ENCODE measurements at regions not wholly inside any gene's neighbourhood (a gene's known extent, or its start where the extent isn't known, plus 50 kb on each side); places are given as distances from the start of the nearest gene placed in this dataset.

DNA sequence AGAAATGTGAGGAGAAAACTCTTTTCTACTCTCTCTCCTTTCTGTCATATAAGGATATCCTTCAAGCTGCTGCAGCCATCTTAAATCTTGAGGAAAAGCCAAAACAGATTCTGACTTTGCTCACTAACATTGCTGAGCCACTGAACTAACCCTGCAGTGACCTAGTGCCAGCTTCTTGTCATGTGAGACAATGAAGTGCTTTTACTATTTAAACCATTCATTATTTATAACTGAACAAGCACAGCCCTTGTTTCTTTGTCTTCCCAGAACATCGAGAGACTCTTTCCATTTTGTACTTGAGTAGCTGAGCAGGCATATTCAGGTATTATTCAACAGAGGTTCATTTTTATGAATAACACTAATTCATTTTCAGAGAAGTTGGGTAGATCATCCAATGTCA is 455.0 kb upstream of the TMPO start:
- DNase-seq (ENCODE audit: low read depth in 2 of 2) = no peak

DNA sequence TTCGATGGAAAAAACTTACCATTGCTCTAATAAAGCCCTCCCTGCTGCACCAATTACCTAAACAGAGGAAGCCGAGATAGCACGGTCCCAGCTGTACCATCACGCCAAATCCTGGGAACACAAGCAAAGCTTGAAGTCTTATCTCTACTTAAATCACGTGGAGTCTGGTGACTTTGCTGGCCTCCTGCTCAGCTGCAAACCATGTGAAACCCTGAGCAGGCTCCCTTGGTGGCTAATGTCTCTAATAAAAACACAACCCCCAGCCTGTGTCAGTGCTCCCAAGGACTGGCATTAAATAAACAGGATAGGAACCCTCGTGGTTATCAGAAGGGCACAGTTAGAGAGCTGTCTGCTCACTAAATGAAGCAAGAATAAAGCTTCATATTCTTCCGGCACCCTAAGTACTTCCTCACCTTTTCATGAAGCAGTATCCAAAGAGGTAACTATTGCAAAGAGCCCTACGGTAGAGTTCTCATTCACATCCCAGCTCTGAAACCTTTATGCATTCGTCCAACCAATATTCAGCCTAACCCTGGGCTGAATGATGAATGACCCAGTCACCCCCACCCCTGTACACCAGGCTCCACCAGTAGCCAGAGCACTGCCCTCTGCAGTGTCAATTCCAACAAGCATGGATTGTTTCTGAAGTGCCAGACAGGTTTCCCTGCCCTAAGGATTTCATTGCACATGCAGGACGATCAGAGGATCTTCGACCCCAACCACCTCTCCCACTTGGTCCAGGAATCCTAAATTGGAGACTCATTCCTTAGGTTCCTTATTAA is 452.7 kb upstream of the TMPO start:
- DNase-seq (ENCODE audit: low read depth in 2 of 2) = no peak

DNA sequence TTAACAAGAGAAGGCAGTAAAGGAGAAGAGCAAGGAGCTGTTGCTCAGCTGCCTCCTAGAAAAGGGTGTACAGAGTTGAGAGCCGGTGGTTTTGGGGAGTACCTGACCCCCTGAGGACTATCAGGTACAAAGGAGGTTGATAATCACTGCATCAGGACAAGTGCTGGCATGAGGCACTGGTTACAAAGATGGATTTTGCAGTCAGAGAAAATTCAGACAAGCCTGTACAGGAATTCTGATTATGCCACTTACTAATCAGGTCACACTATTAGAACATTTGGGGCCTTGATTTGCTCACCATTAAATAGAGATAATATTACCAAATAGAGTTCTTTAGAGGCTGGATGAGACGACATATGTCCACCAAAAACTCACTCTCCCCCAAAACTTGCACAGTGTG is 450.9 kb upstream of the TMPO start:
- DNase-seq (ENCODE audit: low read depth in 2 of 2) = no peak

DNA sequence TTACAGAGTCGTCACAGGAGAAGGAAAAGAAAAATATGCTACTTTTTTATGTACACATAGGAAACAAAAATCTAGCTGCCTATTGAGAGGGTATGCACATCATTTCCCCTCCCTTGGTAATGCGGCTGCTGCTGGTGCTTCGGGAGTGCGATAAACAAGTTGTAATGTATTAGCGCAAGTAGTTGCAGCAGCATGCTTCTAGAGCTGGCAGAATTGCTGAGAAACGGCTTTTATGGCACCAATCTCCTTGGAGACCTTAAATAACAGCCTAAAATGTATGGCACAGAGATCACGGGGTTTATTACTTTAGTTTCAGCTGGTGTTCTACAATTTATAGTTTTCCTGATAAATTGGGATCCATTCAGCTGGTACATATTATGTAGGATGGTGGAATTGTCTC is 447.6 kb upstream of the TMPO start:
- no peak for DNase-seq (ENCODE audit: low read depth in 2 of 2)

DNA sequence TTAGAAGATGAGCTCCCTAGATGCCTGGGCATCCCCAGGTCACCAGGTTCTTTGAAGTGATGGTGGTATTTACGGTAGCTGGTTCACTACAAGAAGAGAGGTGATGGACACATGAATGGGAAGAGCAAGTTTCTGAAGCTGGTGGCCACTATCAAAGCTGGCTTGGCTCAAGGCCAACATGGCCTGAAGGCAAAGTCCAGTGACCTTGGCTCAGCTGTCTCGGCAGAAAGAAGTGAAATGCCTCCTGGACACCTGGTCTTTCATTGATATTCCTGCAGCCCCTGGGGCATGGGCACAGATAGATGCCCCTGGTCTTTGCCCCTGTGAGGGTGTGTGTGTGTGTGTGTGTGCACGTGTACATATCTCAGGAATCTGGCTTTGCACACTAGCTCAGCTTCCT is 441.8 kb upstream of the TMPO start:
- no peak for DNase-seq (ENCODE audit: low read depth in 2 of 2)

DNA sequence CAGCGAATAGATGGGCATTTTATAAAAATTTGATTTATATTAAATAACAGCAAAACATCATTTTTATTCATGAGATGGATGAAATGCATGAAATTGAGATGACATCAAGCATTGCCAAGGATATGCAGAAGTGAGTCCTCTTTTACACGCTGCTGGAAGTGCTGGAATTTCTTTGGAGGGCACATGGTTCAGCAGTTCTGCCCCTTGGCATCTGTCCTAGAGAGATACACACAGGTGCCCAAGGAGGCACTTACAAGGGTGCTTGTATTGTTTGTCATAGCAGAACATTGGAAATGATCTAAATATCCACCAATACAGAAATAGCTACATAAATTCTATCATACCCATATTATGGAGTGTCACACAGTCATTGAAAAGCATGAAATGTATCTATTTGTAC is 441.1 kb upstream of the TMPO start:
- no peak for DNase-seq (ENCODE audit: low read depth in 2 of 2)

DNA sequence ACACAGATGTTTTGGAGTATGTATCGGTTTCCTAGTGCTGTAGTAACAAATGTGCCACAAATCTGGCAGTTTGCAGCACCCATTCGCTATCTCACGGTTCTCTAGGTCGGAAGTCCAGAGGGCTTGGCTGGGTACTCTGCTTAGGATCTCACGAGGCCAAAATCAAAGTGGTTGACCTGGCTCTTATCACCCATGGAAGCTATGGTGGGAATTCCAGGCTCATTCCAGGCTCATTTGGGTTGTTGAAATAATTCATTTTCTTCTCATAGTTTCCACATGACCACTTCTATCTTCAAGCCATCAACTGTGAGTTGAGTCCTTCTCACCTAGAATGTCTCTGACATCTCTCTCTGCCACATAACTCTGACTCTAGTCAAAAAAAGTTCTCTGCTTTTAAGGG is 431.0 kb upstream of the TMPO start:
- DNase-seq (ENCODE audit: low read depth in 2 of 2) = no peak

DNA sequence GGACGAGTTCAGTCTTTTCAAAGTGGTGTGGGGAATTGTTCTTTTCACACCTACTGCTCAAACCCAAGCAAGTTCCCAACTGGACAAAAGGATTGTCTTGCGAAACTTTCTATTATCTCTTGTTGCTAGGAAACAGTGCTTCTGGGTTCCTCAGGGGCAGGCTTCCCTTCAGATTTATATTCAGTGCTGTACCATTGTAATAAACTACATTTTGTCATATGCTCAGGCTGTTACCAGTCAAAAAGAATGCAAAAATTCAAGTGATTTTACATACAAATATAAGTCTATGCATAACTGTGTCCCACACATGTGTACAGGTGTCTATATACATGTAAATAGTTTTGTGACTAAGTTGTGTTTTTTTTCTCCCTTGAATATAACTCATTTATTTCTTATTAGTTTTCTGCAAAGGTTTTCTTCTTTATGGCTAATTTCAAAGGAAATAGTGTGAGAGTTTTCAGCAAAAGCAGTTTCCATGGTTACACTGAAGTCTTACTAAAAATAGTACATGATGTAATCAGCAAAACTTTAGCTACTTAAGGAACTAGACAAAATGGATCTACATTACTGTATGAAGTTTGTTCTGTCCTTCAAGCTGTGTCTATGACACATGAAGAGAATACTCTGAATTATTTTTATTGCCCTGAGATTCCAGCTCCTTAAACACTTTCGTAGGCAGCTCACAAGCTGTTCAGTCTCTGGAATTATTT is 430.2 kb upstream of the TMPO start:
- no peak for DNase-seq (ENCODE audit: low read depth in 2 of 2)

DNA sequence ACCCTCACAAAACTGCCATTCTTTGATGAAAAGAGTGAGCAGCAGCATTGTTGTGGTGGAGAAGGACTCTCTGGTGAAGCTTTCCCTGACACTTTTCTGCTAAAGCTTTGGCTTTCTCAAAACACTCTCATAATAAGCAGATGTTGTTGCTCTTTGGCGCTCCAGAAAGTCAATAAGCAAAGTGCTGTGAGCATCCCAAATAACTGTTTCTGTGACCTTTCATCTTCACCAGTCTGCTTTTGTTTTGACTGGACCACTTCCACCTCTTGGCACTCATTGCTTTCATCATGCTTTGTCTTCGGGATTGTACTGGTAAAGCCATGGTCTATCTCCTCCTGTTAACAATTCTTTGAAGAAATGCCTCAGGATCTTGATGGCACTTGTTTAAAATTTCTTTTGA is 424.7 kb upstream of the TMPO start:
- no peak for DNase-seq (ENCODE audit: low read depth in 2 of 2)

DNA sequence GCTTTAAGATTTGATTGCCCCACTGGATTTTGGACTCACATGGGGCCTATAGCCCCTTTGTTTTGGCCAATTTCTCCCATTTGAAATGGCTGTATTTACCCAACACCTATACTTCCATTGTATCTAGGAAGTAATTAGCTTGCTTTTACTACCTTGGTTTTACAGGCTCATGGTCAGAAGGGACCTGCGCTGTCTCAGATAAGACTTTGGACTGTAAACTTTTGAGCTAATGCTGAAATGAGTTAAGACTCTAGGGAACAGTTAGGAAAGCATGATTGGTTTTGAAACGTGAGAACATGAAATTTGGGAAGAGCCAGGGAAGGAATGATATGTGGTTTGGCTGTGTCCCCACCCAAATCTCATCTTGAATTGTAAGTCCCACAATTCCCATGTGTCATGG is 419.0 kb upstream of the TMPO start:
- no peak for DNase-seq (ENCODE audit: low read depth in 2 of 2)

DNA sequence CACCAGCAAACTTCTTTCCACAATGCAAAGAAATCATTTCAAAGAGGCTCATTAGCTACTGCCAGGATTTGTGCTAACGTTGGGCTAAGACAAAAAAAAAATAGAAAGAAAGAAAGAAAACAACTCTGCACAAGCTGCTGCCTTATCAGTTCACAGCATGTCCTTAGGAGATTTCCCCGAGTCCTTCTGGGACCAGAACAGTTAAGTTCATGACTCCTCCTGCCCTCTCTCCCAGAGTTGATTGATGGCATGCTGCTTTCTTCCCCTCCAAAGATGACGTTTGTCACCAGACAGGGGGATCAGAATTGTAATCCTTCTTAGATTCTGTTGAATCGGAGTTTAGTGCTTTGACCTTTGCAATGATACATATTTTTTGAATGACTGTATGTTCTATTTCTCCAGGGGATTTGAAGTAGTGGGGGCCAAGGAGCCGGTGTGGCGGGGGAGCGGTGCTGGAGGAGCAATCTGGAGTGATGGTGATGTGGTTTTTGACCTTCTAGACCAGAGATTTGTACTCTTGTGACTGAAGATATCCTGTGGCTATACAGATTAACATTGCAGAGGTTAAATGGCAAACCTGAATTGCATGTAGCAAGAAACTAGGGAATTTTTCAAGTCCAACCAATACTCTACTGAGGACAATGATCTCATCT is 409.2 kb upstream of the TMPO start:
- no peak for DNase-seq (ENCODE audit: low read depth in 2 of 2)

DNA sequence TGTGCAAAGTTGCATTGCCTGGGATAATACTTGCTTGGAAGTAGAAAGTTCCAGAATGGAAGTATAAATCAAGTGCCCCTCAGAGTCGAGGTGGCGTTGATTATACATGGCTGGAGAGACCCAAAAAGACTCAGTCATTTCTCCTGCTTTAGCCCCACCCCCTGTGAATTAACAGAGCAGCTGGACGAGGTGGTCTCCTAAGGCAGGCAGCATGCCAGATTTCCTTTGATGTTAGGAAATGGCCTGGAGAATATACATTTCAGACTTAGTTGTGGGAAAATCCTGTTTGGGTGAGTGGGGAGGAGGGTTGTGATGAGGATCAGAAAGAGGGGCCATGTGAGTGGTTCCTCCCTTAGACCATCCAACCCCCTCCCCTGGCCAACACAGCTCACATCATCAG is 406.1 kb upstream of the TMPO start:
- no peak for DNase-seq (ENCODE audit: low read depth in 2 of 2)

DNA sequence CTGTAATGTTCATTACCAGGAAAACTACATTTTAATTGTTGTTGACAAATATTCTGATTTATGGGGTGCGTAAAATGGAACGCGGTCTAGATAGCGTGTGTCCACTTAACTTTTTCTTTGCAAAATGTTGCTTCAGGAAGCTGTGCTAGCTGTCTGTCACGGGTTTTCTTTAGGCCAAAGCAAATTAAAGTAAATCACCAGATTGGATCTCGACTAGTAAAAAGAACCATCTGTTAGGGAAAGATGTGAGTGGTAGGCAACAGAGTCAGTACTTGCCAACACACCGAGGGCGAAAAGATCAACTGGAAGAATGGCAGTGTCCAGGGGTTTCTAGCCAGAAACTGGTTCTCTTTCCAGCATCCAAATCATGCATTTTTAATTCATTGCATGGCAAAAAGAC is 404.9 kb upstream of the TMPO start:
- no peak for DNase-seq (ENCODE audit: low read depth in 2 of 2)

DNA sequence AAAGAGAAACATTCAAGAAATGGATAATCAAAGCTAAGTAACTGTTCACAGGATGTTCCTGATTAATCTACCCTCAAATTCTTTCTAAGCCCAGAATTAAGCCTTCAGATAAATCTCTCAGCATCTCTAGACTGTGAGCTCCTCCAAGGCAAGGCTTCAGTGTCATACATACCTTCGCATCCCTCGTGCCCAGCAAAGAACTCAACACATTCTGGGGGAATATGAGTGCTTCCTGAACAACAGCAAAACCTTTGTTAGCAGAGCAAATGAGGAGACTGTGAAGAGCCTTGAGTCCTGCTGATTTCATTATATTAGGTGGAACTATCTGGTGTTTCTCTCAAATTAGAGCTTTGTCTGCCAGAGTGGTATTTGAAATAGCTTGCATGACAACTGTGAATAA is 401.8 kb upstream of the TMPO start:
- DNase-seq (ENCODE audit: low read depth in 2 of 2) = no peak

DNA sequence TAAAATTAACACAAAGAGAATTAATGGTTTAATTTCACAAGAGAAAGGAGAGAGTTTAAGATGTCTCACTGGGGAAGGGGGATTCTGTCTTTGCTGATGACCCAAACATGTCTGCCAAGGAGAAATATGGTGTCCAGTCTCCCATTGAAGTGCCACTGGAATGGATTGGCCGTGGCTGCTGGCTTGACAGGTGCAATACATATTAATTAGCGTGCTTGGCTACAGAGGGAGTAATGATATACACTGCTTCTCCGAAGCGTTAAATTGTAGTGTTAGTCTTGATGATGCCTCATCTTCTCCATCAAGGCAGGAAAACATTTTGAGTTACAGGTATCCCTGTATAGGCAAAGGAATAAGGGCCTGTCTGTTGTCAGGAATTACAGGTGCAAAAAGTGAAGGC is 393.4 kb upstream of the TMPO start:
- no peak for DNase-seq (ENCODE audit: low read depth in 2 of 2)

DNA sequence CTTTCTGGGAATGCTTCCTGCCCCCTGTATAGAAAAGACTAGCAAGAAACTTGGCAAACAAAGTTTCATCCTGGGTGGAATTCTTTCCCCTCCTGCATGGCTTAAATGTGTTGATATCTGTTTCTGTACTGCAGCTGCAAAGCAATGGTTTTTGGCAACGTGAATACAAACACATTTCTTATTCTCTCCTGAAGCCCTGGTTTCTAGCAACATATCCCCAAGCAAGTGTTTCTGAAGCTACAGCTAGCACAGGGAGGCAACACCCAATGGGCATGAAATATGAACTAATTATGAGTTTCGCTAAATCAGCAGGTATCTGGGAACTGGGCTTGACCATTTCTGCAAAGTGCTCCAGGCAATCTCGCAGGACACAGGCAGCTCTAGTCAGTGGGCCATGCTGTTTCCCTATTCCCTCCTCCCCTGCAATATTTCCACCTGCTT is 392.3 kb upstream of the TMPO start:
- DNase-seq (ENCODE audit: low read depth in 2 of 2) = no peak

DNA sequence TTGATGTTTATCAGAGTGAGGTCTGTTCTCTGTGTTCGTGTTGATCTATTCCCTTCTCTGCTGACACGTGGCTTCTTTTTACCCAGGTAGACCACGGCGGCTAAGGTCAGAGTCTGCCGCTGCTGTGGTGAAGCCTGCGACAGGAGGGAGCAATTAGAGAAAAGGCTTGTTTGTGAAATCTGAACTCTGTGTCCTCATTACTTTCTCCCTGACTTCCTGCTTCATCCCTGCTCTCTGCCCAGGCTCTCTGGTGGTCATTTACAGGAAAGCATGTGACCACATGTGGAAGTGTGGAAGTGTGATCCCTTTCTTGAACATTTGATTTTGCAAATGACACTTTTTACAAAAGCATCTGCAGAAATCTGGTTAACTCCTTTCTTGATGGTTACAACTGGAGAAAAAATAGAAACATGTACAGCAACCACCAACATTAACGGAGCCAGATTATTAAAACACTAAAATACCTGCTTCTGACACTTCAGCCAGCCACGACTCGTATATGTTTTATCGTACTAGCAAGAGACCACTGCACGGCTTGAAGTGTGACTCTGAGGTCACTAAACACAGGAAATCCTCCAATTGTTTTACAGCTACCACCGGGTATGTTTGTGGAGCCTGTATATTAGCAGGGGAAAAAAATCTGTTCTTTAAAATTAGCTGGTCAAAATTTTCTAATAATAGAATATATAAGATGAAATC is 388.6 kb upstream of the TMPO start:
- no peak for DNase-seq (ENCODE audit: low read depth in 2 of 2)

DNA sequence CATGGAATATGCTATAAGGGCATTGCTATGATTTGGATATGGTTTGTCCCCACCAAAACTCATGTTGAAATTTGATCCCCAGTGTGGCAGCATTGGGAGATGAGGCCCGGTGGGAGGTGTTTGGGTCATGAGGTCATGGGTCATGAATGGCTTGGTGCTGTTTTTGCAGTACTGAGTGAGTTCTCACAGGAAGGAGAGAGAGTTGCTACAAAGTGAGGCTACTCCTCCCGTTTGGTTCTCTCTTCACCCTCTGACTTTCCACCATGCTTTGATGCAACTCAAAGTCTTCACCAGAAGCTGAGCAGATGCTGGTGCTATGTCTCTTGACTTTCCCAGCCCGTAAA is 388.1 kb upstream of the TMPO start:
- DNase-seq (ENCODE audit: low read depth in 2 of 2) = no peak

DNA sequence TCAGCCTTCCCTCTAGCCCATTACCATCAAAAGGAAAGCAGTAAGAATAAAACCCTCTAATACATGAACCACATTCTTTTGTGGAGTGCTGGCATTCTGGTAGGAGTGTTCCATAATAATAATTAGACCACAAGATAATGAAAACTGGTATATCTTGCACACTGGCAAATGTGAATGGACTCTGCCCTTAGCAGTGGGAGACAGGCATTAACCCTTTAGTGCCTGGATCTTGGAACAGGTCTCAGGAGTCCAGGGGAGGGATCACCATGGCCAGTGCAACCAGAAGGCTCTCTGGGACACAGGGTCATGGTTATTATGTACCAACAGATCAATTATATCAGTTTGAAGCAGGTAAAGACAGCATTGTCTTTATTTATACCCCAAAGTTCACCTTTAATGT is 387.5 kb upstream of the TMPO start:
- no peak for DNase-seq (ENCODE audit: low read depth in 2 of 2)

DNA sequence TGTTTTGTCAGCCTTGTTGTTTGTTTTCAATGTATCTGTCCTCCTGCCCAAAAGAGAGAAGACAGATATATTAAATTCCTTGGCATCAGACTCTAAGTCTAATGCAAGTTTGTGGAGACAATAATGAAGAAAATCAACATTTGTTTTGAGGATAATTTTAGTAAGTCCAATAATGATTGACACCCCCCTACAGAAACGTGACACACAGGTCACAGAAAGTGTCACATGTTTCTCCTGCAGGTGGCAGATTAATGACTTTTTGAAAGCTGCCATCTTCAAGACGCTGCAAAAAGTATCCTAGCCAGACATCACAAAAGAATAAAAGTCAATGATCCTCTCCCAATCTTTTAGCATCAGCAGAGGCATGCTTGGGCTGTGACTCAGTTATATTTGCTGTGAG is 378.8 kb upstream of the TMPO start:
- no peak for DNase-seq (ENCODE audit: low read depth in 2 of 2)

DNA sequence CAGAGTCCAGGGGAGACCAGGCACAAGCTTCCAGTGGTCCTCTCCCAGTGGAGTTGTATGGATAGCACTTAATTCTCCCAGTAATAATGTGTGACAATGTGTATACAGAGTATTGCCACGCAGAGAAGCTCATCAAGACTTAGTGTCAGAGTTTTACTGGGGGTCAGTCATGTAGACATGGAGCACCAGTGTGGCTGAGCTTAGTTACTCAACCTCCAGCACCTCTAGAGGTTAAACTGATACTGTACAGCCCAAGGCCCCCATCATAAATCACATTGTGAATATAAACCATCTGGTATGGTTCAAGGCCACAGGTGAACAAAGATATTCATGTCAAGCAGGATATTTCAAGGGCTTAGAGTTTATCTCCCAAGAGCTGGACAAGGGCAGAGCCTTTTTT is 378.1 kb upstream of the TMPO start:
- no peak for DNase-seq (ENCODE audit: low read depth in 2 of 2)

DNA sequence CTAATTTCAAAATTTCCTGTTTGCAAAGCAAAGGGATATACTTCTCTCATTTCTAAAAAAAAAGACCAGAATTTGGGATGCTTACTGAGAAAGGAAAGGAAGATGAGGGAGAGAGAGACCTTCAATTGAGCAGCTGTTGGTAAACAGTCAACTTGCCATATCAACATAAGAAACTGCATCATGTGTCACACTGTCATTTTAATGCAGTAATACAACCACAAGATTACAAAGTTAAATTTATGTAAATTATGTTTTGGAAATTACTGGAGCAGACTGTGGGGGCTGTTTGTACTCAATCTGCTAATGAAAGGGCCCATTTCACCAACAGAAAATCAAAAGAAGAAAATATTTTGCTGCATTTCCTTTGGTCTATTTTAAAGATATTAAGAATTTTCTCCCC is 370.4 kb upstream of the TMPO start:
- no peak for DNase-seq (ENCODE audit: low read depth in 2 of 2)

DNA sequence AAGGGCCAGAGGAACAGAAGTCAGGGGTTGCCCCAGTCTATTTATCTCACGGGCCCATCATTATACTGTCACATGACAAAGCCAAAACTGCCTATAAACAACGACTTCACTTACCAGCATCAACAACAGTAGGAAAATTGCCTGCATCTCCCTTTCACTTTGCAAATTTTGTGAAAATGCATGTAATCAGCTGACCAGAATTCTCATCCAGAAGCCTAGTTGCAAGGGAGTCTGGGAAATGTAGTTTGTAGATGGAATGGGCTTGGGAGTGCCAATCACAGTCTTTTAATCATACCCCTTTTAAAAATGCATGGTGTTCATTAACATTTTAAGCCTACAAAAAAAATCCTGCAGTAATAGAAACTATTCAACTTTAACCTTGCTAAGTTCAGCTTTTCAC is 369.3 kb upstream of the TMPO start:
- DNase-seq (ENCODE audit: low read depth in 2 of 2) = no peak

All from stimulated activated CD4-positive, alpha-beta T cell treated with anti-CD3 and anti-CD28 coated beads, Interleukin-4, amount 100 ng/mL, for 48 hours (primary cell).